HG03045 (cell line): ENCODE measurements at regions not wholly inside any gene's neighbourhood (a gene's known extent, or its start where the extent isn't known, plus 50 kb on each side); places are given as distances from the start of the nearest gene placed in this dataset.
"Not testable (repeated sequence)": the region's sequence is repeated elsewhere in the genome, so short reads cannot be mapped to it uniquely, and the experiment has no call there.

Experiments used
- ATAC-seq: cut with Tn5 transposase; IDR thresholded peaks from one replicate; pipeline ENCODE4 v1.9.1; 2021; ENCODE audit warnings: mild to moderate bottlenecking, moderate library complexity; ENCODE audit not compliant: unreplicated experiment

DNA sequence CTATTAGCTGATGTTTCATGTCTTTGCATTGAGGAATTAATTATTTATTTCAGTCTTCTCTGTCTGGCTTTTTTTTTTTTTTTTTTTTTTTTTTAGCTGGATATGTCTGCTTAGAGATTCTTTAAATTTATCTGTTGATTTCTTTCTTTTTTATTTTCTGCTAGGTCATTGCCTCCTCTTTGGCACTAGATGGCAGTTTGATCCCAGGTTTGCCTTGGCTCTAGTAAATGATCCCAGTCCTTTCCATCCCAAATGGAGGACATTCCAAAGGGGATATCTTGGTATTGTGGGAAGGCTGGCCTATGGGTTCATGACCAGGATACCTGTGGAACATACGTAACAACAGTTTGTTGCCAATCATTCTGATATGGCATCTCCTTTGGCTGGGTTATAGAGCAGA lies 339.5 kb upstream of the GCFC2 start:
- no peak for ATAC-seq

GRCh38 chr2:76044701-76045100 lies 334.0 kb upstream of the GCFC2 start:
- ATAC-seq: no peak

DNA sequence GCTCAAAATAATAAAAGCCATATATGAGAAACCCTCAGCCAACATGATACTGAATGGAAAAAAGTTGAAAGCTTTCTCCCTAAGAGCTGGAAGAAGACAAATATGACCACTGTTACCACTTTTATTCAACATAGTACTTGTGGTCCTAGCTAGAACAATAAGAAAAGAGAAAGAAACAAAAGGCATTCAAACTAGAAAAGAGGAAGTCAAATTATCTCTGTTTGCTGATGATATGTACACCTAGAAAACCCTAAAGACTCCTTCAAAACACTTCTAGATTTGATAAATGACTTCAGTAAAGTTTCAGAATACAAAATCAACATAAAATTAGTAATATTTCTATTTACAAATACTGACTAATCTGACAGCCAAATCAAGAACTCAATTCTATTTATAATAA lies 328.8 kb upstream of the GCFC2 start:
- no peak for ATAC-seq

DNA sequence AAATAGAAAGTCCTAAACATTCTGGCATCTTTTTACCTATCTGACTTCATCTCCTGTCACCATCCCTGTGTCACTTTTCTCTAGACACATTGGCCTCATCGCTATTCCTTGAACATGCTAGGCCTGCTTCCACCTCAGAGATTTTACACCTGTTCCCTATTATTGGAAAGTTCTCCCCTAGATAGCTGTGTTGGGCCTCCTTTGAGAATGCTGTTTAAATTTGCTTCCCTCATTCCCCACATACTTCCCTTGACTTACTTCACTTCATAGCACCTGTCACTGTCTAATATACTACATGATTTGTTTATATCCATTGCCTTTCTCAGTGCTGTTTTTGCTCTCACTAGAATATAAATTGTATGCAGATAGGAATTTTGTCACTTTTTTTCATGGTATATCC lies 317.0 kb upstream of the GCFC2 start:
- no peak for ATAC-seq

GRCh38 chr2:76019128-76019527 lies 308.4 kb upstream of the GCFC2 start:
- ATAC-seq: no peak

DNA sequence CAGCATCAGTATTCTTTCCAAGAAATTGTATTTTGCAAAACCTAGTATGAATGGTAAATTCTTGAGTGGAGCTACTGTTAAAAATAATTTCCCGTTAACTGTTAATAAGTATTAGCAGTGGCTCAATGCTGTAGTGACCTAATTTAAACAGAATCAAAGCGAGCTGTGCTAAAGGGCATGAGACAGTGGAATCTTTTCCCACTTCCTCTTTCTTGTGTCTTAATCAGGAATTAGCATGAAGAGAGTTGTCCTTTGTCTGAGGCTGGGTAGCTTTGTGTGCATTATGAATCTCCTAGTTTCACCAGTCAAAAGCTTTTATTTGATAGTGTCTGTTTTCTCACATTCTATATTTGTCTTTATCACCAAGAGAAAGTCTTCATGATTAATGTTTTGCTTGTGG lies 298.8 kb upstream of the GCFC2 start:
- ATAC-seq: no peak

DNA sequence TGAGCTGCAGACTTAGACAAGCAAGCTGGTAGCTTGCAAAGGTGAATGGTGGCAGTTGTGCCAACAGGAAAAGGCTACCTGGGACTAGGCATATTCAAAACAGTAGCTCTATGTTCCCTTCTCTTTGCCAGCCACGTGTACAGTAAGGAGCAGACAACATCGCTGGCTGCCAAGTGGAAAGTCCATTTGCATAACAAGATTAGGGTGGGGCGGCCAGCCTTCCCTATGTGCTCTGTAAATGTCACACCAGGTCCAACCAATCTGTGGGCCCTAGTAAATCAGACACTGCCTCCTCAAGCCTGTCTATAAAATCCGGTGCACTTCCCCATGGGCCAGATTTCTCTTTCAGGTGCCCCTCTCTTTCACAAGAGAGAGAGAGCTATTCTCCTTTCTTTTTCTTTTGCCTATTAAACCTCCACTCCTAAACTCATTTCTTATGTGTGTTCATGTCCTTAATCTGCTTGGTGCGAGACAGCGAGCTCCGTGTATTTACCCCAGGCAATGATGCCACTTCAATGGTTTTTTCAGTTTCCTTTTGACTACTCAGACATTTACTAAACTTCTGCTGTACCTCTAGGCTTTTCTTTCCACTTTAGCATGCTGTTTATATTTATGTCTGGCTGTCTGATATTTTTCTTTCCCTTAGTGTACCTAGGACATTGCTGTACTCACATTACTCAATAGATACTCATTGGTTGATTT lies 297.4 kb upstream of the GCFC2 start:
- no peak for ATAC-seq

DNA sequence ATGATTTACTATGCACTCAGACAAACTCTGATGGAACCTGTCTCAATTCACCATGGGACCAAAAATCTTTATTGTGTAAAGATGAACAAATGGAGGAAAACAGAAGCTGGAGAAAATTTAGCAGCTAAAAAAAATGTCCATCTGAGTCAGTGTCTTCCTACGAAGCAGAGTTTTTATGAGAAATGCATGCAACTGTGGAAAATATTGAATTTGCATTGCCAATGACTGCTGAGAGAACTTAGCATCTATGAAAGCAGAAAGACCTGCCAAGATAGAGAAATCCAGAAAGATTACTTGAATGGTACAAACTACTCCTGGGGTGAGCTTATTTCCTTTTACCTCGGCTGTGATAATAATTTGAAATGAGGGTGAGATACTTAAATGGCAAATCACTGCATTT lies 289.7 kb upstream of the GCFC2 start:
- ATAC-seq: no peak

DNA sequence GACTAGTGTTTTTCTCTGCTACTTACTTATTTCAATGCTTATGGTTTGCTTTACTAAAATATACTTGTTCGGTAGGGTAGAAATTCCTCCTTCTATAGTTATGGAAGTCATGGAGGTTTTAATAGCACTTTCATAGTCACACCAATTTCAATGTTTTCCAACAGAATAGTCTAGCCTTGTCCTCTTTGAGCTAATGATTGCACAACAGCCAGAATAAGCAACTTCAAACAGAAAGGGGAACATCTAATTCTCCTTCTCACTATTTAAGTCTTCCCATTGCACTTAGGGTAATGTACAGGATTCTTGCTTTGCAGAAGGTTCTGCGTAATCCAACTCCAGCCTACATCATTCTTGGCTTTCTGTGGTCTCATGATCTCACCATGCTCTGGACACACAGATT lies 287.7 kb upstream of the GCFC2 start:
- no peak for ATAC-seq

- ATAC-seq: no peak
Observed at GRCh38 chr2:75994759-75995158, 284.0 kb upstream of the GCFC2 start.

- ATAC-seq: not testable (repeated sequence)
Observed at GRCh38 chr2:75988622-75989021, 277.9 kb upstream of the GCFC2 start.

DNA sequence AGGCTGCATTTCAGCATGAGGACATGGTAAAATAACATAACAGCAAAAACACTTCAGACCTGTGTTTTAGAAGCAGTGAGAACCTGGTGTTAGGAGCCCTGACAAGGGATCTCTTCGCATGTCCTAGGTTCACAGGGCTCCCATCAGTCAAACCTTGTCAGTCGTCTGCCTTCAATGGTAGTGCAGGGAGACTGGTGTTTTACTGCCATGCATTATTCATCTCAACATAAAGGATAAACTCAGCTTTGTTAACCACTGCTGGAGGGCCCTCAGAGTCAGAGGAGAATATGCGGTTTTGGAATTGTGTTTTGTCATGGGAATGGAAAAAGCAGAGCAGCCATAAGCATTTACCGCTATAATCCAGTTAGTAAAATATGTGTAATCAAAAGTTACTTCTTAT lies 275.9 kb upstream of the GCFC2 start:
- ATAC-seq: no peak

GRCh38 chr2:75982719-75983118 lies 272.0 kb upstream of the GCFC2 start:
- no peak for ATAC-seq

DNA sequence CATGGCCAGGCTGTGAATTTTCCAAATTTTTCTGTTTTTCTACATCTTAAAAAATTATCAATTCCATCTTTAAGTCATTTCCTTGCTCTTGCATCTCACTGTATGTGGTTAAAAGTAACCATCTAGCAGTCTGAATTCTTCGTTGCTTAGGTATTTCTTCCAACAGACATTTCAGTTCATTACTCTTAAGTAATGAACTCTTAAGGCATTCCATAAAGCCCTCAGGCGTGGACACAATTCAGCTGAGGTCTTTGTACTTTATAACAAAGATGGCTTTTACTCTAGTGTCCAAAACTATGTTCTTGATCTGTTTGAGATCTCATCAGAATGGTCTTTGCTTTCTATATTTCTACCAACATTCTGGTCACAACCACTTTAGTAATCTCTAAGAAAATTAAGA lies 253.9 kb upstream of the GCFC2 start:
- no peak for ATAC-seq

- no peak for ATAC-seq
Observed at GRCh38 chr2:75960472-75961009, 249.8 kb upstream of the GCFC2 start.

DNA sequence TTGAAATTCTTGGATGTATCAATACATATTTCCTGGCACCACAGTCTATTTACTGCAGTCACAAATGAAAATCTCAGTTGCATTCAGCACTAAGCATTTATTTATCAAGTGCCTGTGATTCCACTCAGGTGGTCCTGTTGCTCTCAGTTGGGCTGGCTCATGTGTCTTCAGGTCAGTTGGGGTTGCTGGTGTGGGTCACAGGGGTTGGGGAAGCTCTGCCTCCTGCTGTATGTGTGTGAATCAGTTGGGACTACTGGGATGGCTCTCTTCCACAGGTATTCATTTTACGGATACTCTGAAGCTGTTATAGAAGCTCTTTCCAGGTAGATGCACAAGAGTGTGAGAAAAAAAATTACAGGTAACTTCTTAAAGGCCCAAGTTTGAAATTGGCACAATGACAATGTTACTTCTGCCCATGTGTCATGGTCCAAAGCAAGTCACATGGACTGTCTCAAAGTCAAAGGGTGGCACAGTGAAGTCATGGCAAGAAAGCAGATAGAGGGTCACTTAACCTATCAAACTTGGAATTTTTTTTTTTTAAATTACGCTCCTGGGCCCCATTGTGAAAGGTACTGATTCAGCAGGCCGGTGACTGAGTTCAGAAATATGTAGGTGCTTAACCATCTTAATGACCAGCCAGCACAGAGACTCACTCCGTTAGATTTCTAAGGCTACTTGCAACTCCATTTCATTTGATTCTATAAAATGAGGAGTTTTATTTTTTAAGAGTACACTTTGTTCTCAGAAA lies 249.2 kb upstream of the GCFC2 start:
- no peak for ATAC-seq

DNA sequence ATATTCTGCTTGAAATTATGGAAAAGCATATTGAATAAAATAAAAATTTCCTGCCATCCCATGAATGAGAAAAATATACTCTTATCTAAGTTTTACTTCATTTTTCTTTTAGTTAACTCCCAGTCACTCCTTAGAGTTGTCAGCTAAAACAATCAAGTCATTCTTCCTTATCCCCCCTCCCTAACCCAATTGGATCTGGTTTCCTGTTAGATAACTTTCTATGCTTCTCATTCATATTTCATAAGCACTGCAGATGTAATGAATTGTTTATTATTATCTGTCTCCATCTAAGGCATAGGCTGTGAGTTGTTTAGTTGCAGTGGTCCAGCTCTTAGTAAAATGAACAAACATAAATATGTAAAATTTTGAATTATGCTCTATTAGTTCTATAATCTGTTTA lies 244.0 kb upstream of the GCFC2 start:
- ATAC-seq: no peak

DNA sequence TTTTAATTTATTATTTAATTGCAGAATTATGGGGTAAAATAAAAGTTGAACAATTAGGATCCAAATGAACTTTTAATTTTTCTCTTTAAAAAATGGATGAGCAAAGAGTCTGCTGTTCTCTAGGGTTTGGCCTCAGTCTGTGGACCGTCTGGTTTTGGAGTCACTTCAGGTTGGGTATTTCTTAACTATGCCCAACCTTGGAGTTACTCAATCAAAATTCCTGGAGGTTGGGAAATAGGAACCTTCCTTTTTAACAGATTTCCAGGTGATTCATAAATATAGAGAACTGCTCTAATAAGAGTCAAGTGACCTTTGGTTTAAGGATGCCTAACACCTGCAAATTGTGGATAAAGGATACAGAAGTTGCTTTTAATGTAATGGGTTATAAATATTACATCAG lies 241.5 kb upstream of the GCFC2 start:
- ATAC-seq: no peak

DNA sequence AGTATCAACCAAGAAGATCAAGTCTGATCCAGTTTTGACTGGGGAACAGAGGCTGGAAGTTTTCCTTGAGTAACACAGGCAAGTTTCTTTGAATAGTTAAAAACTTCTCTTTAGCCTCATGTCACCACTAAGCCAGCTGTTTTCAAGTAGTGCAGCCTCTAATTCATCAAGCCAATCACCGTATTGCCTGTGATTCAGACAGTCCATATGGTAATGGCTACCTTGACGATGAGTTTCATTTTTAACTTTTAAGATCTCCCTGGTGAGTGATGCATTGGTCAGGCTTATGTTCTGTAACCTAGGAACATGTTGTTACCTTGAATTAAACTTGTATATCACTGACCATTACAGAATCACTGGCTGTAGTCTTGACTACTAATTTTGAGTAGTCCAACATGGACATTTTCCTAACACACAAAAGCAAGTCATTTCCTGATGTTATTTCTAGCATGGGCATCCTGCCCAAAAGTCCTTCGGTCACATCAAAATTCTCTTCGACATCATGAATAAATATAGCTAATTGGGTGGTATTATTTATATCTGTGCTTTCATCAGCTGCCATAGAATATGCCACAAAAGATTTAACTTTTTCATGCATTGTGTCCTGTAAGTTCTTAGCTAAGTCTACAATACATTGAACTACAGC lies 238.8 kb upstream of the GCFC2 start:
- ATAC-seq: no peak

DNA sequence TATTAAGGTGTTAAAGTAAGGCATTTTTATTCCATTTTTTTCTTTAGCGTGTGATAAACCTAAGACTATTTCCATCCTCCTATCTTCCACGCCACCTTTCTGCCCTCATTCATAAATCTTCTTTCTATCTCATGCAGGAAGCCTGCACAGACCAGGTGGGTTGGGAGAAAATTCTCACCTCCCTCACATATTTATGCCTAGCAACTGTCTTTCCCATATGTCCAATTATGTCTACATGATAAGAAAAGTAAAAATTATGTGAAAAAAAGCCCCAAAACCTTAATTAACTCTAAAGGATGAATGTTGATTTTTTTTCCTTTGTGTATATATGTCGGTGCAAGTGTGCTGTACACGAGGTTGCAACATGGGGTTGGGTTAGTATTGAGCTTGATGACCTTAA lies 225.6 kb upstream of the GCFC2 start:
- ATAC-seq: no peak

DNA sequence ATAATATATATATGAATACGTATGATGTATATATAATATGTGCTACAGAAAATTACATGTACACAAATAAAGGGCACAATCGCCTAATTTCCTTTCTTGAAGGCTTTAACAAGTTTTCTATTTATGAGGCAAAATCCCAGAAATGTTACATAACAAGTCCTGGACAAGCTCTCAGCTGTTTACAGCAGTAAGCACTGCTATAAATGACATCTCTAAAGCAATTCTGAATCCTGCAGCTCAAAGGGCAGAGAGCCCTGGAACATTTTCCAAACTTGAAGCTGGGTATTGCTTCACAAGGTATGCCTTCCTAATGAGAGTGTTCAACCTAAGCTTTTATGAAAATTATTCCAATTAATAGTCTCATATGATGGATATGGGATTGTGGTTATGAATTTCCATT lies 222.3 kb upstream of the GCFC2 start:
- ATAC-seq: no peak

GRCh38 chr2:75928093-75928492 lies 217.4 kb upstream of the GCFC2 start:
- ATAC-seq: no peak
